HCT116 (cell line): ENCODE measurements at regions not wholly inside any gene's neighbourhood (a gene's known extent, or its start where the extent isn't known, plus 50 kb on each side); places are given as distances from the start of the nearest gene placed in this dataset.

Experiments used
- ATAC-seq: fragments of 200-7000 bp; cut with Tn5 transposase; 2 replicates; pipeline ENCODE4 v1.9.1; 2020; ENCODE audit warnings: mild to moderate bottlenecking, moderate library complexity
- BruUV-seq: library from RNA; stranded (reverse); fragments of 400-500 nt; replicated peaks from 2 replicates; lab custom pipeline; 2021; lab: Mats Ljungman, UMichigan
- CTCF ChIA-PET: fragments of 300-600 bp; sonication (Branson Sonifier 250); formaldehyde crosslinking; loops from one replicate; lab custom pipeline; 2021; ENCODE audit warnings: antibody characterized with exemption; lab: Charles Lee
- POLR2A ChIA-PET: fragments of 300-600, 350-600 bp; sonication (Branson Sonifier 250); formaldehyde crosslinking; loops from one replicate; lab custom pipeline; 2021; ENCODE audit warnings: antibody characterized with exemption; lab: Charles Lee
- RAD21 ChIA-PET, 2 experiments: fragments of 300-600 bp; sonication (Branson Sonifier 250); formaldehyde crosslinking; loops; one replicate each; lab custom pipeline; 2023; ENCODE audit warnings: low total read pairs in 2 of 2; ENCODE audit not compliant: uncharacterized antibody in 2 of 2, unreplicated experiment in 2 of 2, low non-redundant PET in 1 of 2; lab: Charles Lee
- DNase-seq: peaks from one replicate; pipeline ENCODE4 v3.0.0-alpha.2; 2010; ENCODE audit warnings: low read depth, low spot score
- H2AFZ ChIP-seq: fragments of 200-600 bp; shearing (Covaris generic), sonication (generic); 2 replicates; pipeline ENCODE4 v1.6.1; 2017; ENCODE audit warnings: low read depth, mixed run types, mixed read lengths, antibody characterized with exemption, low read length; ENCODE audit not compliant: poor library complexity, severe bottlenecking
- H3K27ac ChIP-seq: 2 replicates; pipeline ENCODE4 v1.5.1; 2012; ENCODE audit warnings: low read depth, low read length
- H3K27me3 ChIP-seq: fragments of 200-600 bp; sonication (generic); 2 replicates; pipeline ENCODE4 v1.6.1; 2016; ENCODE audit warnings: mixed run types, low read length, mixed read lengths; ENCODE audit not compliant: insufficient read depth
- H3K36me3 ChIP-seq, 2 experiments: fragments of 200-500 bp in 1 of 2; fragments of 200-600 bp in 1 of 2; sonication (Bioruptor generic) in 1 of 2; sonication (generic) in 1 of 2; 2 replicates each; pipeline versions ENCODE4 v1.5.1 to v1.6.1; 2014 to 2016; ENCODE audit warnings: low read length in 2 of 2, inconsistent platforms in 1 of 2, mixed read lengths in 1 of 2, mixed run types in 1 of 2; ENCODE audit not compliant: insufficient read depth in 2 of 2, control insufficient read depth in 1 of 2
- H3K4me1 ChIP-seq, 2 experiments: fragments of 200-600 bp in 1 of 2; sonication (generic) in 1 of 2; 2 replicates each; pipeline versions ENCODE4 v1.5.1 to v1.6.1; 2012 to 2017; ENCODE audit warnings: low read length in 2 of 2, inconsistent platforms in 1 of 2, mild to moderate bottlenecking in 1 of 2, mixed read lengths in 1 of 2, mixed run types in 1 of 2, moderate library complexity in 1 of 2; ENCODE audit not compliant: insufficient read depth in 2 of 2, control insufficient read depth in 1 of 2
- H3K4me2 ChIP-seq: fragments of 200-600 bp; sonication (generic); 2 replicates; pipeline ENCODE4 v1.6.1; 2017; ENCODE audit warnings: mixed run types, low read length, mixed read lengths
- H3K4me3 ChIP-seq, 2 experiments: fragments of 200-600 bp in 1 of 2; sonication (generic) in 1 of 2; replicated peaks in 1 of 2; 2 replicates each; pipeline ENCODE4 v1.5.1; 2011 to 2016; ENCODE audit warnings: low read length in 2 of 2, control low read depth in 1 of 2, low read depth in 1 of 2, mild to moderate bottlenecking in 1 of 2, mixed read lengths in 1 of 2, mixed run types in 1 of 2
- H3K79me2 ChIP-seq: fragments of 200-600 bp; sonication (generic); 2 replicates; pipeline ENCODE4 v1.6.1; 2017; ENCODE audit warnings: mild to moderate bottlenecking, mixed run types, low read length, moderate library complexity, mixed read lengths; ENCODE audit not compliant: insufficient read depth
- H3K9ac ChIP-seq: fragments of 200-600 bp; sonication (generic); 2 replicates; pipeline ENCODE4 v1.6.1; 2016; ENCODE audit warnings: low read length, mixed read lengths
- H3K9me2 ChIP-seq: fragments of 200-600 bp; sonication (generic), shearing (Covaris generic); 2 replicates; pipeline ENCODE4 v1.6.1; 2017; ENCODE audit warnings: mixed run types, mild to moderate bottlenecking, moderate library complexity; ENCODE audit not compliant: insufficient read depth
- H3K9me3 ChIP-seq, 2 experiments: fragments of 200-500 bp in 1 of 2; fragments of 200-600 bp in 1 of 2; sonication (Bioruptor generic) in 1 of 2; sonication (generic) in 1 of 2; 2 replicates each; pipeline ENCODE4 v1.6.1; 2014 to 2017; ENCODE audit warnings: low read length in 2 of 2, mixed read lengths in 2 of 2, inconsistent platforms in 1 of 2, low read depth in 1 of 2, mild to moderate bottlenecking in 1 of 2, mixed run types in 1 of 2, moderate library complexity in 1 of 2; ENCODE audit not compliant: control insufficient read depth in 1 of 2, insufficient read depth in 1 of 2
- H4K20me1 ChIP-seq: fragments of 200-600 bp; sonication (generic), shearing (Covaris generic); 2 replicates; pipeline ENCODE4 v1.6.1; 2017; ENCODE audit warnings: mixed run types, mild to moderate bottlenecking, moderate library complexity; ENCODE audit not compliant: insufficient read depth
- EGR1 ChIP-seq: IDR thresholded peaks from 2 replicates; pipeline ENCODE4 v1.6.1; 2012; ENCODE audit warnings: low read depth
- ELF1 ChIP-seq: IDR thresholded peaks from 2 replicates; pipeline ENCODE4 v1.6.1; 2012; ENCODE audit warnings: low read depth, borderline replicate concordance
- JUND ChIP-seq: IDR thresholded peaks from 2 replicates; pipeline ENCODE4 v1.6.1; 2012
- POLR2AphosphoS5 ChIP-seq: IDR thresholded peaks from 2 replicates; pipeline ENCODE4 v1.6.1; 2011; ENCODE audit warnings: mild to moderate bottlenecking, low read depth, low read length, moderate library complexity
- SIN3A ChIP-seq: IDR thresholded peaks from 2 replicates; pipeline ENCODE4 v1.6.1; 2012; ENCODE audit warnings: low read depth
- YY1 ChIP-seq: IDR thresholded peaks from 2 replicates; pipeline ENCODE4 v1.6.1; 2011; ENCODE audit warnings: low read length, low read depth, moderate library complexity, mild to moderate bottlenecking; ENCODE audit not compliant: insufficient replicate concordance; ENCODE audit errors: extremely low read depth
- ZNF274 ChIP-seq: fragments of 200-500 bp; sonication (Bioruptor generic); IDR thresholded peaks from 2 replicates; pipeline ENCODE4 v1.6.1; 2014; ENCODE audit warnings: mild to moderate bottlenecking, low read depth, low read length, inconsistent platforms
- intact Hi-C: fragments of 100-400 bp; cut with micrococcal nuclease; formaldehyde crosslinking; loops from 2 replicates; pipeline ENCODE4 v1.10.0; 2022

- no peaks in the 10 kb centered on the region for H3K9me3 ChIP-seq
- no peak for ATAC-seq
- H3K36me3 ChIP-seq: no peaks in the 10 kb centered on the region
- no peak for DNase-seq
- H3K9me2 ChIP-seq: no peaks in the 10 kb centered on the region
- H3K9ac ChIP-seq: no peak overlapping the region
- no peak overlapping the region for H3K27ac ChIP-seq
- H2AFZ ChIP-seq: no peak overlapping the region
- intact Hi-C loops: no loop called here
- H4K20me1 ChIP-seq: no peaks in the 10 kb centered on the region
- no peaks in the 10 kb centered on the region for H3K4me1 ChIP-seq
- H3K4me2 ChIP-seq: no peak overlapping the region
- TF ChIP-seq YY1 (no peak), EGR1 (no peak), ELF1 (no peak), POLR2AphosphoS5 (no peak), ZNF274 (no peak)
- BruUV-seq: no TSS peak
- CTCF ChIA-PET: no interaction called here
- H3K79me2 ChIP-seq: no peaks in the 10 kb centered on the region
- H3K27me3 ChIP-seq: no peaks in the 10 kb centered on the region
- H3K4me3 ChIP-seq: no peak overlapping the region
- POLR2A ChIA-PET: no interaction called here
- RAD21 ChIA-PET: no interaction called here
These were observed 599.1 kb upstream of the CLINT1 start for GRCh38 chr5:158458086-158458485.

GRCh38 chr5:158456756-158457155 lies 597.8 kb upstream of the CLINT1 start:
- Histone ChIP-seq H3K36me3 (no peaks in the 10 kb centered on the region), H3K79me2 (no peaks in the 10 kb centered on the region), H3K4me2 (no peak overlapping the region), H3K4me1 (no peaks in the 10 kb centered on the region), H3K9me2 (no peaks in the 10 kb centered on the region), H2AFZ (no peak overlapping the region), H3K4me3 (no peak overlapping the region), H3K27me3 (peaks cover 3% of the 10 kb centered on the region; the same call in 1 of the 2 replicates), H3K9ac (no peak overlapping the region), H3K27ac (no peak overlapping the region), H4K20me1 (no peaks in the 10 kb centered on the region), H3K9me3 (no peaks in the 10 kb centered on the region)
- DNase-seq (no peak), ATAC-seq (no peak)
- TF ChIP-seq SIN3A: no peak
- TF ChIP-seq JUND: no peak
- no peak for TF ChIP-seq EGR1
- no peak for TF ChIP-seq ZNF274
- ChIA-PET RAD21 (no interaction called here), CTCF (no interaction called here), POLR2A (no interaction called here)
- intact Hi-C loops: no loop called here
- no TSS peak for BruUV-seq
